Mucosa of gallbladder (tissue), 1 donor: ENCODE measurements at regions not wholly inside any gene's neighbourhood (a gene's known extent, or its start where the extent isn't known, plus 50 kb on each side); places are given as distances from the start of the nearest gene placed in this dataset.
"Not testable (repeated sequence)": the region's sequence is repeated elsewhere in the genome, so short reads cannot be mapped to it uniquely, and the experiment has no call there.

Source experiments
- DNase-seq: peaks from one replicate; pipeline ENCODE4 v3.0.0-alpha.2; 2020; ENCODE audit warnings: low spot score
- donor health status: DM: no; HTN: no; CAD: no.

DNA sequence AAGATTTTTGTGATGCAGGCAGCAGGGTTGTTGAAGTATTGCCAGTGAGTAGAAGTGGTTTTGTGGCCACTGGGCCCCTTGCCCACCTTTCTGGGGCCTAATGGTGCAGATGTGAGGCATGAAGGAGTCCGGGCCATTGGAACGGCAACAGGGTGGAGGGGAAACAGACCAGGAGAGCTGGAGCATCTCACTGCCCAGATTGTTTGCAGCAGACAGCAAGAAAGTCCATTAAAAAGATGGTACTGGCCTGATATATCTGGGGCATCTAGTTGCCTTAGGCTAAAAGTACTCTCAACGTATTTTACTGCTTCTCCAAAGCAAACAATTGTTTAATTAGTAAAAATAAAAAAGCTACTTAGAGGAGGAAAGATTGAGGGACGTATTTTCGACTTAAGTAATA lies 298.4 kb downstream of the SATB1 start:
- DNase-seq = no peak

DNA sequence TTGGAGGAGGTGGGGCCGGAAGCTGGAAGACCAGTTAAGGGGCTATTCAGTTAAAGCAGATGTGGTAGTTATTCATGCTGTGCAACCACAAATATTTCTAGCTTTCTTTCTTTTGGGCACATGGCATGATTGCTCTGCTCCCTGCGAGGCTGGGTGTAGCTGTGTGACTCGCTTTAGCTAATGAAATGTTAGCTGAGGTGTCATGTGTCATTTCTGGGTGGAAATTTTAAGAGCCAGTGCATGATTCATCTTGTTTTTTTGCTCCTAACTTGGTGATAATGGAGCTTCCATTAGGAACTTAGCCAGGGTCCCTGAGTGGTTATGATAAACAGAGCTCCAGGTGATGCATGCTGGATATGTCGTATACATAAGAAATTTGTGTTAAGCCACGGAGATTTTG lies 300.6 kb downstream of the SATB1 start:
- no peak for DNase-seq

DNA sequence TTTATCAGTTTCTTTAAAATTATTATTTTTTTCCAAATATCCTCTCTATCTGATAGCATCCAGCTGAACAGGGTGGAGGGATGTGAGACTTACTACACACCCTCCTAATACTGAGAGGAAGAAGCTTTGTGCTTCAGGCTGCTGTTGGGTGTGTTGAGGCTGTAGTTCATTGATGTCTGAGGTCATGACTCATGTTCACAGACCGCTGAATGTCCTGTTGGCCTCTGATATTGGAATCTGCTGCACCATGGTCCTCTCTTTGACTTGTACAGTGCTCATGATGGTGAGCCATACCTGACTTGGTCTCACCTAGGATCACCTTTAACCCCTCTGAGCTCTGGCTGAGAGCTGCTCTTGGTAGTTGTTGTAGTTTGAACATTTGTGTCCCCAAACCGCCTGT lies 302.9 kb downstream of the SATB1 start:
- no peak for DNase-seq

DNA sequence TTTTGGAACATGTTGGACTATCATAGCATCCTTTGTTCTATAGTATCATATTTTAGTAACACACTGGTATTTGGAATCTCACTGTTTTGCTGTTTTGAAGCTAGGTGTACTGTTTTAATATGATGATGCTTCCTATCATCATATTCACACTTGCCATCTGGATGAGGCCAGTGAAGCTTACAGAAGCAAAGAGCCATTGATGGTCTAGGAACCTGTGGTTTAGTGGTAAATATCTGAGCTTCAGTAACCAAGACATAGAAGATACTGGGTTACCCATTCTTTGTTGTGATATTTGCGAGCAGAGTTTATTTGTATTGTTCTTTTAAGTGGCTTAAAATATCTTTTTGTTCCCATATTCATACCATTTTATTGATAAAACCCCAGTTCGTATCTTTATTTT lies 304.1 kb downstream of the SATB1 start:
- no peak for DNase-seq

DNA sequence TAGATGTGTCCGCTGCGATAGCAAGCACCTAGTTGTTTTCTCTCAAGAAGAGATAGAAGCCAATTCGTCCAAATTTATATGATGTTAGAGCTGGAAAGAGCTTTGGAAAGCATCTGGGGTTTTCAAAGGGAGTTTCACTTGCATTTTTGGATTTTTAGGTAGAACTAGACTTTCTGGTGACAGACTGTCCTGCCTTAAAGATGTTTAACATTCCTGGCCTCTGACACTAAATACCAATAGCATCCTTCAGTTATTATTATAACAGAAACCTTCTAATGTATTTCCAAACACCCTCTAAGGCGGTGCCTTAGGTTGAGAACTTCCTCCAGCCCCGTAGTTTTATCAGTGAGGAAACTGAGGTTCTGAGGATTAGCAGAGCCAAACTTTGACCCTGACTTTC lies 305.3 kb downstream of the SATB1 start:
- no peak for DNase-seq

DNA sequence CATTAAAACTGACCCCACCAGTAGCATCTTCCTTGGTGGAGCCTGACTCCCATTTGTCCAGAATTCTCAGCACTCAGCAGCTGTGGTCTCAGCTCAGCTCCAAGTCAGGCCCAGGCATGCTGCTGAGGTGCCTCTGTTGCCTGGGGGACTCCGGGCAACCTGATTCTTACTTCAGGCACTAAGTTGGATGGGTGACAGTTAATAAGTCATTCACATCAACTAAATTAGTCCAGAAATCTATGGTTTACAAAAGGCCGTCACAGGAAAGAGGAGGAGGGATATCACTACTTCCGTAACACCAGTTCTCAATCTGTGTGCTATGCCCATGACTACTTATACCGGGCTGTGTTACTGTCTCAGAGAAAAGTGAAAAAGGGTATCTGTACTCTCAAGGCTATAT lies 310.2 kb downstream of the SATB1 start:
- no peak for DNase-seq

DNA sequence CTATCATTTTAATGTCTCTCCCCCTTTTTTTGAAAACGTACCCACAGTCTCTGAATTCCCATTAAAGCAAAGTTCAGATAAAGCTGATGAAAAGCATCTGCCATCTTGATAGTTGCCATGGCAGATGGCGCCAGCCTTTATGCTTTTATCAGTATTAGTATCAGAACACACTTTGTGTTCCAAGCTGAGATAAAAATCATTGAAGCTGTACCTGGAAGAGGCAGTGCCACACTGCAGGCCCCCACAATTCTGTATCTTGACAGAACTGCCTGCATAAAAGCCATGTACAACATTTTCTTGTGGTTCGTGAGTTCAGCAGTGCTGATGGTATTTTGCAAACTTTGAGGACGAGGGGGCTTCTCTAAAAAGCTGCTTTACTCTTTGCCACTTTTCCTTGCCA lies 311.7 kb downstream of the SATB1 start:
- DNase-seq = no peak

DNA sequence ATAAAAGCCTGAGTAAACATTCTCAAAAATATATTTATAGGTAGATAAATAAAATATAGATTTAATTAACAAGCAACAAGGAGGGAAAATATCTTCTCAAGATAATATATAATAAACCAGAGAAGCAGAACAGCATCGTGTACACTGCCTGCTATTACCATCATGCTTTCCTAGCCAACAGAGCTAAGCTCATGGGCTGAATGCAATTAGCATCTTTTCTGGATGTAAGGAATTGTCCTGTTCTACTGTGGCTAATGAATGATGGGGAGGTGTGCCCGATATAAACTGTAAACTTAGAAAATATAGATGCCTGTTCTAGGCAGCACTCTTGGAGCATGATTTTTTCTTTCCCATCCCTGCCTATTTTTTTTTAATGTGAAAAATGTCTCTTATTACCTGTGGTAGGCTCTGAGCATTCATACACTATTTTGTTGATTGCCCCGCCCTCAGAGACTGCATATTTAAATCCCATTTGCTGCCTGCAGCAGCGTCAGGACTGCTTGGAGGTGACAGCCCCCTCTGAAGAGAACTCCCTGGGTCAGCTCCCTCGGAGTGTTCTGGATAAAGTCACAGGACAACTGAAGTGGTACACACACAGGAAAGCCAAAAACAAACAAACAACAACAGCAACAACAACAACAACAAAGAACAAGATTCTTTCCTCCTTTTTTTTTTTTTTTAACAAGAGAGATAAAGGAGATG lies 312.3 kb downstream of the SATB1 start:
- DNase-seq = no peak

DNA sequence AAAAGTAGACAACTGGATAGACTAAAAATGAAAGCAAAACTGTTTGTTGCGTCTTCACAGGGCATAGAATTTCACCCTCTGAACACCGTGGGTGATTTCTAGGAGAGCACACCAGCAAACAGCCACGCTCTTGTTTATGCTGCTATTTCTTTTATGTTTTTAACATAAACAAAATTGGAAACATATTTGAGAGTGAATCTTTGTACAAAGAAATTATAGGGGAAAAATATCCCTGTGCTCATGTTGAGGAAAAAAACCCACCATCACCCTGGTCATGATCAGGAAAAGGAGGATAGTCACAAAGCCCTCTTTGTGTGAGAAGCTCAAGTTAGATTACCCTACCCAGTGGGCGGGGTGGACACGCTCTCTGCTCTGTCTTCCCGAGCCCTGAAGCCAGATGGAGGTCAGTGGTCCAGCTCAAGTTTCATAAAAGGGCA lies 313.3 kb downstream of the SATB1 start:
- no peak for DNase-seq

DNA sequence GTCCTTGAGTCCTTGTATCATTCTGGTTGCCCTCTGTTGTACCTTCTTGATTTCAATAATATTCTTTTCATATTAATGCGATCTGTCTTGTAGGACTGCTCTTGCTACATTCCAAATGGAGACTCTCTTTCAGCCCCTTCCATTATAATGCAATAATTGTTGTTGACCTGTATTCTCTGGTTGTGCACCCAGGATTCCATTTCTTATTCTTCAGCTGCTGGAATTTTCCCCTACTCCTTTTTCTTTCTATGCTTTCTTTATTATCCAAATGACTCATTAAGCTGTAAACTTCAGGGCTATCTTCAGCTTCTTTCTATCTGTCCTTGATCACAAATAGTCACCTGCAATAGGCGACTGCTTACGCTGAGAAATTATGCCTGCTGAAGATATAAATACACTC lies 321.5 kb downstream of the SATB1 start:
- DNase-seq = no peak

DNA sequence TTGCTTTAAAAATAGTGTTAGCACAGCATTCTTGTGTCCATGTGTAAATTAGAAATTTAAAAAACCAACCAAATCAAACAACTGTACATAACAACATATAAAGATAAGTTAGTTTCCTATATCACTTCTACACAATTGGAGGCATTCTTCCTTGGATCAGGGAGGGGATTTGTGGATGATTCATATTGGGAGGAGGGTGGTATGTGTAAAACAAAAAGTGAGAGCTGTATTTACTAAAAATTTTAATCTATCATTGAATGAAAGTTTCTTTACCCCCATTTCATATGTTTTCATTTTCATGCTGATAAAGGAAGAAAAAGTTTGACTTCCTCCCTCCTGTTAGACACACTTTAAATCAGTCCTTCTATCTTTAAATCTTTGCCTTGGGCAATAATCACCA lies 325.0 kb downstream of the SATB1 start:
- DNase-seq = no peak

DNA sequence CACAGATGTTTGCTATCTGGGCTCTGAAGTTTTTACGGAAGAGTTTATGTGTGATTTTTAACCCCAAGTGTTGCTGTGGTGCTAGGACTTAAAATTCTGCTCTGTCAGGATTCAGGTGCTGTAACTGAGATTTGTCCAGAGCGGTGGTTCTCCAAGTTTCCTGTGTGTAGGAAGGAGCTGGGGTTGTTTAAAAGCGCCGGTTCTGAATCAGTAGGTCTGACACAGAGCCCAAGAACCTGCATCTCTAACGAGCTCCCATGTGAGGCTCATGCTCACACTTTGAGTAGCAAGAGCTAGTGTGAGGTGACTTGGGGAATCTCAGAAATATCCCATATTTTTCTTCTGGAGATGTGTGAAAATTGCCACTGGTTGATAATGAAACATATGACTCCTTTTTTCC lies 325.5 kb downstream of the SATB1 start:
- no peak for DNase-seq

DNA sequence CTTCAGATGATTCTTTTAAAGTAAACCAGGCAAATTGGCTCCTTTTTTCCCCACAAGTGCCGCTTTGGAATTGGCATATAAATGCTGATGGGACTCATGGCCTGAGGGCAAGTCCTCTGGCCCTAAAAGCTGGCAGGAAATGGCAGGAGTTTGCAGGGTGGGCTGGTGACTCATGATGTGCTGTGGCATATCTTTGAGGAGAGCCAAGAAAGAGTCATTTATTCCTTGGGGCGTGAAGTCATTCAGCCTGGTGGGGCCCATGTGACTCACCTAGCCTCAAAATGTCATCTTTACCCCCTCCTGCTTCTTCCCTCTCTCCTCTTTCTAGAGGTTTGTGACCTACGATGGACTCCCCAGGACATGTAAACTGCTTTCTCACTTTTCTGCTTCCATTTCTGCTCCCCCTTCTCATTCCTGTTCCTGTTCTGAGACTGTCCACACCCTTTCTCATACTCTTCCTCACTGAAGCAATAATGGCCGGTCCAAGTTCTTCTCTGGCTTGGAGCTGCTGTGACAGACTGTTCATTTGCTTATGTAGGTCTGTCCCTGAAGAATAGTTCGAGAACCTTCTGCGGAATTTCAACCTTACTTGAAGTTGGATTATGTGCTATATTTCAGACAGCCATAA lies 326.1 kb downstream of the SATB1 start:
- DNase-seq = no peak

DNA sequence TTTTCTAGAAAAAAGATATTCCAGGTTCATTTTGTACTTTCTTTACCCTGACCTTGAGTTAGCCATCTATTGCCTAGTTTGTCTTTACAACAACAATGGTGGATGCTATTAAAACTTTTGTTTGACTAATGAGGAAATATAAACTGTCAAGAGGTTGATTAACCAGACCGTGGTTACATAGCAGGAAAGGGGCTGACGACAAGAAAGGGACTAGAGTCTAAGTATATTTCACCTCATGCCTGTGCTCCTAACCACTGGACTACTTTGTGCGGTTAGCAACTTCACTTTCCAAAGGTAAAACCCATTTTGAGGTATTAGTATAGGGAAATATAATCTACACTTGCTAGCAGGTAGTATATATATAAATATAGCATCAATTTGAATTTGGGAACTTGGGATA lies 327.1 kb downstream of the SATB1 start:
- DNase-seq = no peak

DNA sequence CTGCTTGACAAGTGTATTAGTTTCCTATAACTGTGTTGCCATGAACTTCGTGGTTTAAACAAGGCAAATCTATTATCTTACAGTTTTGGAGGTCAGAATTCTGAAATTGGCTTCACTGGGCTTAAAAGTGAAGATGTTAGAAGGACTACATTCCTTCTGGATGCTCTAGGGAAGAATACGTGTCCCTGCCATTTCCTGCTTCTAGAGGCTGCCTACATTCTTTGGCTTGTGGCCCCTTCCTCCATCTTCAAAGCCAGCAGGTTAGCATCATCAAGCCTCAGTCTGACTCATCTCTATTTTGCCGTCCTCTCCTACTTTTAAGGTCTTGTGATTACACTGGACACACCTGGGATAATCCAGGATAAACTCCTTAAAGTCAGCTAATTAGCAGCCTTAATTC lies 327.7 kb downstream of the SATB1 start:
- no peak for DNase-seq

DNA sequence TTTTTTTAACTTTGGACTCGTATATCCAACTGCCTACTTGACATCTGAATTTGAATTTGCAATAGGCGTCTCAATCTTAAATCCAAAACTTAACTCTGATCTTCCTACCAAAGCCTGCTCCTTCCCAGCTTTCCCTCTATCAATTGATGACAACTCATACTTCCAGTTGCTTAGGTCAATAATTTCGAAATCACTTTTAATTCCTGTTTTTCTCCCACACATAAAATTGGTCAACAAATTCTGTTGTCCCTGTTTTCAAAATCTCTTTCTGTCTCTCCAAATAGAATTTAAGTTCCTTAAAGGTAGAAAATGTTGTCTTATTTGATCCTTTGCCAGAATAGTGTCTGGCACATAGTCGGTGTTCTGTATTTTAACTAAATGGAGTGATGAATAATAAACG lies 332.4 kb downstream of the SATB1 start:
- DNase-seq = no peak

DNA sequence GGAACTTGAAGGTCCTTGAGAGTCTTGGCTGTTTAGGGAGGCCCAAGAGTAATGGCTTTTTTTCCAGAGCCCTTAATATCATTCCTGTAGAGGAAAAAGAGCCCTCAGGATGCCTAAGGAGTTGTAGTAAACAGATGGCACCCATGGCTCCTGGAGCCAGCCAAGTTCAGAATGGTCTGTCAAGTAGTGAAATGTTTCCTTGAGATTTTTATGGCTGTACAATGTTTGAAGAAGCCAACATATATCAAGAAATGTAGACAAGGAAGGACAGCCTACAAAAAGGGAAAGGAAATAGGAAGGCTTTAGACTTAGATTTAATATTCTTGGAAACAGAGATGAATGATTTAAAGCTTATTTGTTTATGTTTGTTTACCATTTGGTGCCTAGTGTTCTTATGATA lies 334.8 kb downstream of the SATB1 start:
- DNase-seq = no peak

DNA sequence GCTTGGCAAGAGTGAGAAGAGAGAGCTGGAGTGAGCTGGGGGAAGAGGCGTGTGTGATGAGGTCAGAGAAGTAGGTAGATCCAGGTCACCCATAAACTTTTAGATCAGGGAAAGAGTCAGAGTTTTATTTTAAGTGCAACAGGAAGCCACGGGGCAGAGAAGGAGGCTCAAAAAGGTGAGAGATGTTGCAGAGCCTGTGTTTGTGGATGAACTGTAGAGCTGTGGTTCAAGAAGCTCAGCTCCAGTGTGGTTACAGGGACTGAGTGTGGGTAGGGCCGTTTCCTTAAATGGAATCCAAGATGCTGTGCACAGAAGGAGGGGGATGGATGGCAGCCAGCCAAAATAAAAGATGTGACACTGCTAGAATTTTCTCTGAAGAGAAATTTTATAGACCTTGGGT lies 337.2 kb downstream of the SATB1 start:
- DNase-seq = no peak

DNA sequence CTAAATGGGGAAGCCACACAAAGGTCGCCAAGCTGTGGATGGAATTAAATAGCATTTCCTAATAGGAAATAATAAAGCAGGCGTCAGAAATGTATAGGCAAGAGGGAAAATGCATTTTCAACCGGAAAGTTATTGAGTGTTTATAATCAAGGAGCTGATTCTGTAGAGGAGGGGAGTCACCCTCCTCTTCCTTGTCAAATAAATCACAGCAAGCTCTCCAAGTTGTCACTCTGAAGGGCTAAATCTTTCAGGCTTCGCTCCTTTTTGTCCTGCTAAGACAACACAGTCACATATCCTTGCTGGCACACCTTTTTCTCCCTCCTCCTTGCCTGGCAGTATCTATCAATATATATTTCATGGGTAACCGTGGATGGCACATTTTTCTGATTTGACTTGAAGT lies 338.4 kb downstream of the SATB1 start:
- no peak for DNase-seq

DNA sequence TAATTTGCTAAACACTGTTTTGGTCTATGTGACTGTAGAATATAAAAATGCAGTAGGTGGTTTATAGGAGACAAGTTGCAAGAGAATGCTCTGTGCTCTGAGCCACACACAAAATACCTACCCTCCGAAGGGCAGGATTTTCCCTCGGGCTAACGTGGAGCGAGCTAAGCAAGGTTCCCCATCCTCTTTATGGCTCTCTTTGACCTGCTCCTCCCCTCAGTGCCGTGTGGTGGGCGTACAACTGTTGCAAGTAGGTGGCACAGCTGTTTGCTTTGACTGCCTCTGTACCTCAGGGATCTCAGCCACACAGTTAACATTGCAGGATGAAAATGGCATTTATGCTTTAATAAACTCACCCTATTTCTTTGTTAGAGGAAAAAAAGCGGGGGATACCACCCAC lies 339.1 kb downstream of the SATB1 start:
- DNase-seq = no peak

DNA sequence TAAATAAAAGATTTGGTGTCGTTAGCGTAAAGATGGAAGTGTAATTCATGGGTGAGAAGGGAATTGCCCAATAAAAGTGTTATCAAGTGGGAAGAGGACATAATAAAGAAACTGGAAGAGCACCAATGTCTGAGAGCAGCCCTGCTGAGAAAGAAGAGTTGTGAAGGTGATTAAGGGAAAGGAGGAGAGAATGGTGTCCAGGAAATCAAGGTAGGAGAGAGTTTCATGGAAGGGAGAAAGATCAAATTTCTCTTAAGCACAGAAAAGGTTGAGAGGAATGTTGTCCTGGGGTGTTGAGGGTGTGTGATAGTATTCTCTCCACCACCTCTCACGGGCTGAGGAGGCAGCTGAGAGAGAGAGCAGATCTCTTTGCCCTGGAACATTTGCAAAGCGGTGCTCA lies 339.7 kb downstream of the SATB1 start:
- no peak for DNase-seq

DNA sequence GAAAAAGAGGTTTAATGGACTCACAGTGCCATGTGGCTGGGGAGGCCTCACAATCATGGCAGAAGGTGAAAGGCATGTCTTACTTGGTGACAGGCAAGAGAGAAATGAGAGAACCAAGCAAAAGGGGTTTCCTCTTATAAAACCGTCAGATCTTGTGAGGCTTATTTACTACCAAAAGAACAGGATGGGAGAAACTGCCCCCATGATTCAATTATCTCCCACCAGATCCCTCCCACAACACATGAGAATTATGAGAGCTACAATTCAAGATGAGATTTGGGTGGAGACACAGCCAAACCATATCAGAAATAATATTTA lies 340.8 kb upstream of the TBC1D5 start:
- DNase-seq = not testable (repeated sequence)

DNA sequence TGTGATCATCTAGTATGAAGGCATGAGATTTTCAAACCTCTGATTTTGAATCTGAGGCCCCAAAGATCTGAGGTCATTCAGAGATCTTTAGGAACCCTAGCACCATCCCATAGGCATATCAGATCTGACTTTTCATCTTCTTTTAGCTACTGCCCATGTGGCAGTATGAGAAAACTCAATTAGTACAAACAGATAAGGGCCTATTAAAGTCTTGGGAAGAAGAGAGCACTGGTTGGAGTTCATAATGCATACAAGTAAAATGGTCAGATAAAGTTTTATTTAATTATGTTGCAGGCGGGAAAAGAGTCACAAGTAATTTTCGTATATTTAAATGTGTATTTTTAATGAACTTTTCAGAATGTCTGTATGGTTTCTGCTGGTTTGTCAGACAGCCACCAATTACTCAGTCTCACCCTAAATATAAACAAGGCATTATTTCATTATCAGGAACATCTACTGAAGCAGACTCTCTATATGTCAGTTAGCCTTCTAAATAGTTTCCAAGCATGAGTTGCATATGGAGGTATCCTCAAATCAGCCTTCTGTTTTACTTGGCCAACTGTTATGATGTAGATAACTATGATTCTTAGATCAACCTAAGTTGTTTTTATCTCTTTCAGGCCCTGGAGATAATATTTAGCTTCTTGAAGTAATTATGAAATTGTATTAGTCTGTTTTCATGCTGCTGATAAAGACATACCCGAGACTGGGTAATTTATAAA lies 340.3 kb upstream of the TBC1D5 start:
- DNase-seq = no peak
